Ectodermal cell (in vitro differentiated cells): ENCODE measurements at regions not wholly inside any gene's neighbourhood (a gene's known extent, or its start where the extent isn't known, plus 50 kb on each side); places are given as distances from the start of the nearest gene placed in this dataset.

Source experiments
- H3K27ac ChIP-seq: 2 replicates; pipeline ENCODE4 v1.7.0; 2013; ENCODE audit warnings: mild to moderate bottlenecking, low read depth, low read length; ENCODE audit not compliant: insufficient read depth, poor library complexity, severe bottlenecking
- H3K27me3 ChIP-seq: 2 replicates; pipeline ENCODE4 v1.7.0; 2013; ENCODE audit warnings: mild to moderate bottlenecking, low read length; ENCODE audit not compliant: insufficient read depth, control insufficient read depth, poor library complexity, severe bottlenecking
- H3K36me3 ChIP-seq: one replicate; pipeline ENCODE4 v1.7.0; 2013; ENCODE audit warnings: low read length; ENCODE audit not compliant: control insufficient read depth, insufficient read depth
- H3K4me1 ChIP-seq: one replicate; pipeline ENCODE4 v1.7.0; 2013; ENCODE audit warnings: low read length; ENCODE audit not compliant: control insufficient read depth, insufficient read depth
- H3K4me3 ChIP-seq: 2 replicates; pipeline ENCODE4 v1.7.0; 2013; ENCODE audit warnings: low read depth, low read length, control low read depth; ENCODE audit not compliant: insufficient read depth
- H3K9me3 ChIP-seq: 2 replicates; pipeline ENCODE4 v1.7.0; 2013; ENCODE audit warnings: mild to moderate bottlenecking, low read length, moderate library complexity; ENCODE audit not compliant: control insufficient read depth
- WGBS, 2 experiments: methylation state at CpG; one replicate each; pipeline ENCODE4 v1.1.7; 2013; ENCODE audit warnings: missing lambda C conversion rate in 2 of 2; 5-methylcytosine and 5-hydroxymethylcytosine counted together

DNA sequence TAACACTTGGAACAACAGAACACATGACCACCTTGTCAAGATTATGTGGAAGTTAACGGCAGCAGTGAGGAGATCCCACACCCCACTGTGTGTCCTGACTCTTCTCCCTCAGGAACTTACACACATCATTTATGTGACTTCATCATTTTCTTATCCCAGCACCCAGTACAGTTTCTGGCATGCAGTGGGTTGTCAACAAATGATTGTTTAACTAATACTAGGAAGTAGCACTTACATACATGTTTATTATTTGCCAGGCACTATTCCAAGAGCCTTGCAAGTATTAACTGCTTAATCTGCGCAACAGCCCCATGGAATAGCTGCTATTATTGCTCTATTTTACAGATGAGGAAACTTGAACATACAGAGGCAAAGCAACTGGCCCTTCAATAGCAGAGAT, 391.5 kb downstream of the TXNL1 start:
- Histone ChIP-seq H3K4me3 (no peak overlapping the region), H3K27ac (no peak overlapping the region), H3K27me3 (no peaks in the 10 kb centered on the region), H3K36me3 (no peaks in the 10 kb centered on the region), H3K9me3 (peaks cover 2% of the 10 kb centered on the region), H3K4me1 (no peaks in the 10 kb centered on the region)
- 96 to 97% methylated on average over 2 of the region's 2 CpGs for WGBS, 2 experiments

GRCh38 chr18:56245866-56246580, 392.4 kb downstream of the TXNL1 start:
- no peak overlapping the region for H3K4me3 ChIP-seq
- H3K27ac ChIP-seq = no peak overlapping the region
- H3K9me3 ChIP-seq = peaks cover 2% of the 10 kb centered on the region
- H3K27me3 ChIP-seq = no peaks in the 10 kb centered on the region
- no peaks in the 10 kb centered on the region for H3K36me3 ChIP-seq
- WGBS, 2 experiments = 75 to 87% methylated on average over 5 of the region's 5 CpGs
- H3K4me1 ChIP-seq = no peaks in the 10 kb centered on the region

- H3K27ac ChIP-seq = no peak overlapping the region
- H3K4me3 ChIP-seq = no peak overlapping the region
- H3K27me3 ChIP-seq = no peaks in the 10 kb centered on the region
- H3K4me1 ChIP-seq = peaks cover 9% of the 10 kb centered on the region
- no peaks in the 10 kb centered on the region for H3K36me3 ChIP-seq
- WGBS, 2 experiments = 97 to 99% methylated on average over 3 of the region's 3 CpGs
- peaks cover 2% of the 10 kb centered on the region for H3K9me3 ChIP-seq
These were observed 398.0 kb downstream of the TXNL1 start for GRCh38 chr18:56240405-56240804.

DNA sequence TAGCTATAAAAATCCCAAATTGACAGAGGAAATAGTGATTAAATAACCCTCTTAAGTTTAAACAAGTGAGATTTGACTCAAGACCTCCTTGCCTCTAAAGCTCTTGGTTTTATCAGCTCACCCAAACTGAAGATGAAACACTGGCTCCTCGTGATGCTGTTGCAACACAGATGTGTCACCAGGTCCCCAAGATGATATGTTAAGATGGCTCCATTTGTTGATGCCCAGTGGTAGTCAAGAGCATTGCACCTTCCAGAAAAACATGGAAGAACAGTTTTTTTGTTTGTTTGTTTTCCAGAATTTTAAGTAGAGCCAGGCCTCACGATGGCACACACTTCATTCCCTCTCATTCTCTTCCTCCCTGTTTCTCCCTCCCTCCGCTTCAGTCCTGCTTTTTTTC, 399.8 kb downstream of the TXNL1 start:
- Histone ChIP-seq H3K9me3 (no peaks in the 10 kb centered on the region), H3K36me3 (no peaks in the 10 kb centered on the region), H3K27me3 (no peaks in the 10 kb centered on the region), H3K4me3 (no peak overlapping the region), H3K27ac (no peak overlapping the region), H3K4me1 (peaks cover 13% of the 10 kb centered on the region)
- 96 to 97% methylated on average over 2 to 3 of the region's 3 CpGs for WGBS, 2 experiments

DNA sequence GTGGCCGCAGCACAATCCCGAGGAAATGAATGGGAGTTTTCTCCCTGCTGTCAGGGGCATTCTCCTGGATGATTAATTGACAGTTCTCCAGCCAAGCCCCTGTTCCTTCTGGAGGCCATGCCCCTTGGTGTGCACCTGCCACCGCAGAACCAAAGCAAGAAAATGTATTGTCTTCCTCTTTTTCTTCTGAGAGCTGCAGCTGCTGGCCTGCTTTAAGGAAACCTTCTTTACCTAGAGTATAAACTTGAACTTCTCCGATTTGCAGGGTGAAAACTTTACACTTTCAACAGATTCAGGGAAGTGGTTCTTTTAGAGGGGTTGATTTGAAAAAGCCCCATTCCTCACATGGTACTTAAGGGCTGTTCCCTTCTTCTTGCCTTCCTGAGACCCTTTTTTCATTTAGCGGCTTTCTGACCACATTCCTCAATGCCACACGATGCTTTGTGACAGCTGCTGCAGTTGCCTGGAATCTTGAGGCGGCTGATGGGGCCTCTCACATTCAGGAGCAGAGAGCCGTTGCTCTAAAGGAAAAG, 402.8 kb downstream of the TXNL1 start:
- Histone ChIP-seq H3K27me3 (no peaks in the 10 kb centered on the region), H3K4me3 (no peak overlapping the region), H3K27ac (peak overlapping the region; percentile 86), H3K9me3 (no peaks in the 10 kb centered on the region), H3K4me1 (peaks cover 13% of the 10 kb centered on the region), H3K36me3 (no peaks in the 10 kb centered on the region)
- 18 to 42% methylated on average over 7 to 8 of the region's 8 CpGs for WGBS, 2 experiments

DNA sequence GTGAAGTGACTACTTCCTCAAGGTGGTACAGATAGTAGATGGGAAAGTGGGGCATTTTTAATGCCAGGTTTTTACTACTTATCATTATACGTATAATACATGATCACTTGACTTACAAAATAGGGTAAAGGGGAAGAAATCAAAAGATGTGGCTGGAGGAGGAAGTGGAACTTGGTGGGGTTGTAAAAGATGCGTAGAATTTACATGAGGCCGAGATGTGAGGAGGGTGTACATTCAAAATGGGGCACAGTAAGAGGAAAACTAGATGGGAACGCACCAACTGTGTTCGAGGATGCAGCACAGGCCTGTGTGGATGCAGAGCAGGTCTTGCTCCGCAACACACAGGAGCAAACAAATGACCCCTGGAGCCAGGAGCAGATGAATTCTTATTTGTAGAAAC, 403.3 kb downstream of the TXNL1 start:
- H3K27ac ChIP-seq = peak overlapping the region; percentile 86
- 57 to 73% methylated on average over 5 to 6 of the region's 6 CpGs for WGBS, 2 experiments
- H3K4me3 ChIP-seq = no peak overlapping the region

GRCh38 chr18:56233595-56233994, 404.8 kb downstream of the TXNL1 start:
- Histone ChIP-seq H3K27me3 (no peaks in the 10 kb centered on the region), H3K36me3 (no peaks in the 10 kb centered on the region), H3K4me1 (peaks cover 13% of the 10 kb centered on the region), H3K9me3 (no peaks in the 10 kb centered on the region), H3K27ac (no peak overlapping the region), H3K4me3 (no peak overlapping the region)
- 92 to 100% methylated on average over 1 of the region's 2 CpGs for WGBS, 2 experiments

More for the DNA sequence above, 403.3 kb downstream of the TXNL1 start:
- Histone ChIP-seq H3K27me3 (no peaks in the 10 kb centered on the region), H3K4me1 (peaks cover 13% of the 10 kb centered on the region), H3K36me3 (no peaks in the 10 kb centered on the region), H3K9me3 (no peaks in the 10 kb centered on the region)

GRCh38 chr18:56226025-56226424, 412.4 kb downstream of the TXNL1 start:
- Histone ChIP-seq H3K9me3 (no peaks in the 10 kb centered on the region), H3K27me3 (no peaks in the 10 kb centered on the region), H3K36me3 (no peaks in the 10 kb centered on the region), H3K4me1 (no peaks in the 10 kb centered on the region), H3K27ac (no peak overlapping the region), H3K4me3 (no peak overlapping the region)
- 87 to 100% methylated on average over 4 to 5 of the region's 5 CpGs for WGBS, 2 experiments

DNA sequence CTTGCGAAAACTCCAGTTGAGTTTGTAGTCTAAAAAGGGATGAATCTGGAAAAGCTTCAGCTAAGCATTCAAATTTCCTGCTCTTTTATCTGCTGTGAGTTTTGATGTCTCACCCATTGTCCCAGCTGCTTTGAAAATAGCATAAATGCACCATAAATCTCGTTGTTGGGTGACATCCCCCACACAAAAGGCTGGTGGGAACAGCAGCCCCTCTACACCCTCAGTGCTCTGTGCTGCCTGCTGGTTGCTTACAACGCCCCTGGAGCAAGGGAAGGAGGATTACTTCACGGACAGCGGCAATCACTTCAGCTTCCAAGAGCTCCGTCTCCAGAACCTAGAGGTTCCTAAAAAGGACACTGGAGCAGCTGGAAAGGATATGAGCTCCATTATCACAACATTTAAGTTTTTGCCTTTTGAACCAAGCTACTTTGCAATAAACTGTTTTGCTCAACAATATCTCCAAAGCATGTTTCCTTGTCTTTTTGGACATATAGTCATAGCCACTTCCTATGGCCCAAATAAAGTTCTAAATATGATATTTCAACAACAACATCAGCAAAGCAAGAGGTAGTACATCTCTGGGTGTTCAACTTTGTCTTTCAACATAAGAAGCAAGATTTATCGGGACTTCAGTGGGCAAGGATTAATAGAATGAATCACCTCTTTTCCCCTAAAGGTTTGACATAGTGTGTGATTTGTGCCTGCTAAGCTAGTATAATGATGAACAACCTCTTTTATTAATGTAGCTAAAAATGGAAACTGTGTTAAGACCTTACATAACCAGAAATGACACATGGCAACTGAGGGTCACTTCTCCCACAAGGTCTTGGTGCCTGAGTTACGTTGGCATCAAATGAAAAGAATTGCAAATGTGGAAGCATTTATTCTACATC, 413.5 kb downstream of the TXNL1 start:
- Histone ChIP-seq H3K9me3 (no peaks in the 10 kb centered on the region), H3K27ac (no peak overlapping the region), H3K36me3 (no peaks in the 10 kb centered on the region), H3K27me3 (no peaks in the 10 kb centered on the region), H3K4me3 (no peak overlapping the region), H3K4me1 (no peaks in the 10 kb centered on the region)
- 80 to 87% methylated on average over 8 of the region's 8 CpGs for WGBS, 2 experiments
